Putamen (tissue), 1 donor: ENCODE measurements at regions not wholly inside any gene's neighbourhood (a gene's known extent, or its start where the extent isn't known, plus 50 kb on each side); places are given as distances from the start of the nearest gene placed in this dataset.

ENCODE experiments used
- DNase-seq: peaks from one replicate; pipeline ENCODE4 v3.0.0-alpha.2; 2016; ENCODE audit warnings: low spot score

DNA sequence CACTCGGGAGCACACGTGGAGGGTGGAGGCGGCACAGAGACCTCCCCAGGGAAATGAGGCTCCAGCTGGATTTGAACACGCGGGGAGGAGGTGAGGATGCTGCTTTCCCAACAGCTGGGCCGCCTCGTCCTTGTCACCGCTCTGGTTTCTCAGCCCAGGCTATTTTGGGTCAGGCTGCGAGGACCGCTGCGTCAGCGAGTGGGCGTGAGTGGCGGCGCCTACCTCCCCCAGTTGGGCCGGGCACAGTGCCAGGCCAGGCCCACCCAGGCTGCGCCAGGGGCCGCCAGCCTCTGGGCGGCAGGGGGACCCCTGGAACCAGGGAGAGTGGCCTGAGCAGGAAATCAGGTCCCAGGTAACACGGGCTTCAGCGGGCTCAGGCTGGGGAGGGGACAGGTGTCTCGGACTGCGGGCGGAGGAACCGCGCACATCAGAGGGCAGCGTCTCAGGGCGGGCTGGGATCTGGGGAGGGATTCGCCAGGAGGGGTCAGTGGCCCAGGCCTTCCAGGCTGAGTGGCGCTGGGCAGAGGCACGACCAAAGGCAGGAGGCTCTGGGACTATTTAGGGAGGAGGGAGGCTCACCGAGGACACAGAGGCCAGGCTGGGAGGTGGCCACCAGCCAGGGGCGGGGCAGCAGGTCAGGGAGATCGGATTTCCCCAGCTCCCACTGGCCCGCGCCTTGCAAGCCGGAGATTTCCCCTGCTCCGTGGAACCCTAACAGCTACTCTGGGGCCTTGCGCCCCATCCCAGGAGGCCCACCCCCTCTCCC, 125.2 kb upstream of the RET start:
- no peak for DNase-seq

DNA sequence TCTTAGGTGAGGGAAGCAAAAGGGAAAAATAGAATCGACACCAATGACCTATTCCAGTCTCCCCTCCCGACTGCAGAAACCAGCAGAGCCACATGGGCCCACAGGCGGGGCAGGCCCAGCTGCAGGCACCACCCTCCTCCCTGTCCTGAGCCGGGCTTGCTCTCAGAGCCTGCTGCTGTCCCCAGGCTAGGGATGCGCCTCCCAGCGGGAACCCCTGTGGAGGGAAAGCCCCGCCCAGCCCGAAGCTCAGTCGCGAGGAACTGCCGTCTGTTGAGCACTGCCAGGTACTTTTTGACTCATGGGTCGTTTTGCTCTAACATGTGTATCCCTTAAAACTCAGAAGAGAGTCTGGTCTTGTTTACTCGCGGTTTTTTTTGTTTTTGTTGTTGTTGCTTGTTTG, 124.5 kb upstream of the RET start:
- DNase-seq = no peak

DNA sequence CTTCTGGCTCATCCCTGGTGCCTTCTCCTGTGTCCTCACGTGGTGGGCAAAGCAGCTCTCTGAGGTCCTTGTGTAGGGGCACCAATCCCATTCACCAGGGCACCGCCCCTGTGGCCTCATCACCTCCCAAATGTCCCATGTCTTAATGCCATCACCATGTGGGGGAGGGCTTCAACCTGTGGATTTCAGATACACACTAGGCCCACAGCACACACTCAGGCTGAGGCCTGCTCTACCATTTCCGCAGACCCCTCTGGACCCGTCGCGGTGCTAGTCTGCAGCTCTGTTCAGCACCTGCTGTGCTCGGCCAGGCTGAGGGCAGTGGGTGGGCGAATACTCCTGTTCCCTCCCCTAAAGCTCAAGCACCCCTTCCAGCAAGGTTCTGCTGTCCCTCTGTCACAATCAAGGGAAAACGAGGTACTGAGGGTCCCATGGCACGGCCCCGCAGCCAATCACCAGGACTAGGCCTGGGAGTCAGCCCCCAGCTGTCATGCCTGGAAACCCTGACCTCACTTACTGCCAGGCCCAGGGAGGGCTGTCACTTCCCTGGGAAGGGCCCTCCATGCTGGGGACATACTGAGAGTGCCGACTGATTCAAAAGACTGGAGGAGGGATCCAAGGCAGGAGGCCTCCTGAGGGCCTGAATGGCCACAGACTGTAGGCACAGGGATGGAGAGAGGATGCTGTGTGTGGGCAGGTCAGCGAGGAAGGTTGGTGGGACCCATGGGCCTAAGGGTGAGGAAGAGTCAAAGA, 123.8 kb upstream of the RET start:
- no peak for DNase-seq

DNA sequence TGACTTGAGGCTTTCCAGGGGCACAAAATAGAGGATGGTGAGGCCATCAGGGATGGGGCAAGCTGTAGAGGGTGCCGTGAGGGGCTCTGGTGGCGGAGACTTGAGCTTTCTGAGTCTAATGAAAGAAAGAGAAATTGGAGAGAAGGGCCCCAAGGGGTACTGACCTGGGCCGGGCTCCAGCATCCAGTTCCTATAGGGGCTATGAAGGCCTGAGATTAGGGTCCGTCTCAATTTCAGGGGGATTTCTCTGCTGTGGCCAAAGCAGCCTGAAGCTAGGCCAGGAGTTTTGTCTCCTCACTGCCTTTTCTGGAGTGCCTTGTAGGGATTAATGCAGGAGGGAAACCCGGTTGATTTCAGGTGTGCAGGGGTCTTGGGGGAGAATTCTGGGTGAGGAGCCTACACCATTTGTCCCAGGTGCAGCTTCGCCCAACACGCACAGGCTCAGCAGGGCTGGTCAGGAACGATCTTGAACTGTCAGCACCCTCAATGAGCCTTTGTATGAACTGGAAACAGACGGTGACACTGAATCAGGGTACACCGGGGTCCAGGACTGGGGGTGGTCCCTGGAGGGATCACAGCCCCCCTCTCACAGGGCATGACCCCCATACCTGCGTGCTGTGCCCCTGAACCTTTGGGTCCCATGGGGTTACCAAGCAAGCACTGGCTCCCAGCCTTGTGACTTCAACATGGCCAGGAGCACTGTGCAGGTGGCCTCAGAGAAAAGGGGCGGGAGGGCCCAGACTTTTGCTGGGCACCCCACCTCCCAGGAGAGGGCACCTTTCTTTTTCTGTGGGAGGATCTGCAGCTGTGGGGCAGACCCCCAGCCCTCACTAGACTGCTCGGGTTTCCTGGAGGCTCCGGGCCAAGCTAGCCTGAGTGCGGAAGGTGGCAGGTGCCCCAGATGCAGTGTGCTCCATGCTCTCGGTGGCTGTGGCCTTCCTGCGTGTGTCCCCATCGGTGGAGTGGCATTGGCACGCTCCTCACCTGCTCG, 122.9 kb upstream of the RET start:
- DNase-seq = no peak

DNA sequence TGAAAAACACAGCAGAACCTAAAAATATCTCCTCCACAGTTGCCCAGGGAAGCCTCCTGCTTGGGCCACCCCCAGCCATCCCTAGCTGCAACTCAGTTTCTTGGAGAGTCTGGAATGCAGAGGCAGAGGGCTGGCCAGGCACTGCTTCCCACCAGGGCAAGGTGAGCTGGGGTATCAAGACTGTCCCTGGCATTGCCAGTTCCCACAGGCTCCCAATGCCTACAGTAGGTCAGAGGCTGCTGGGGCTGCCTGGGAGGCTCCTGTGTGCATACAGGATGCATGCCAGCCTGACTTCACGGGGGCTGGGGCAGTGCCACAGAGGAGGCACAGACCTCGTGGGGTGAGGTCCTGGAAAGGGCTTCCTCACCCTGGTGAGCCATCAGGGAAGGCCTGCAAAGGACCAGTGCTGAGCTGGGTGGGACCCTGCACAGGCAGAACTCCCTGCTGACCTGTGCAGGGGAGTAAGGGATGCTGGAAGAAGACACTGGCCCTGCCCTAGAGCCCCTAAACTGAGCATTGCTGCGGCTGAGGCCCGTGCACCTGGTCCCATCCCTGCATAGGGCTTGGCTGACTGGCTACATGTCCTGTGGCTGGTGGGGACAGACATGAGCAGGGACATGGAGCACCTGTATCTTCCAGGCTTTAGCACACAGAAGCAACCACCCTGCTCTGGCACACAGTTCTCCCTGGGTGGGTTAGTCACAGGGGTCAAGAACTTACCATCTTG, 121.9 kb upstream of the RET start:
- no peak for DNase-seq

DNA sequence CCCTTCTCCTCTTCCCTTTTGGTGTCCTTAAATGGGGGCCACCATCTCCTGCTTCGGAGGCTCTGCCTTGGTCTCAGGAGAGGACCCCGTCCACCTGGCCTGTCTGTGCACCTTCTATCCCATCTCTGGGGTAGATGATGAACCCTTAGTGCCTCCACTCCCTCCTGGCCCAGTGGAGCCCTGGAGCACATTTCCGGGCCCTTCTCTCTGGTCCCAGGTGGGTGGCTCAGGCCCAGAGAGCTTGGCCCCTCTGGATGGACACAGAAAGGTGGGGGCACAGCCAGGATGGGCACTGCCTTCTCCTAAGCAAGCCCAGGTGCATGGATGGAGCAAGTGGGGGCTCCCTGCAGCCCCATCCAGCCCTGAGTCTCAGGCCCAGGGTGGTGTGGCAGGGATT, 121.4 kb upstream of the RET start:
- no peak for DNase-seq

DNA sequence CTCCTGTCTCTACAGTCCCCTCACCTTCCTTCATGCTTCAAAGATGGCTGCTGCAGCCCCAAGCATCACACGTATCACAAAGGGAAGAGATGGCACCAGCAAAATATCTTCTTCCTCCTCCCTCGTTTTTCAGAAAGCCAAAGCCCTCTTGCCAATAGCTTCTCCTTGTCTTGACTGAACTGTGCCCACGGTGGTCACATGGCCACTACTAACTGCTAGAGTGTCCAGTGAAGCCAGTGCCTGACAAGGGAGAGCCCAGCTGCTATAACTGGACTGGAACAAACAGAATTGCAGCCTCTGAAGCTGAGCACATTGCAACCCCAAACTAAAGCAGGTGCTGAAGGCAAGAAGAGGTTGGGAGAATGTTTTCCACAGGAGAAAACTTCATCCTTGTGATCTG, 120.8 kb upstream of the RET start:
- DNase-seq = no peak

DNA sequence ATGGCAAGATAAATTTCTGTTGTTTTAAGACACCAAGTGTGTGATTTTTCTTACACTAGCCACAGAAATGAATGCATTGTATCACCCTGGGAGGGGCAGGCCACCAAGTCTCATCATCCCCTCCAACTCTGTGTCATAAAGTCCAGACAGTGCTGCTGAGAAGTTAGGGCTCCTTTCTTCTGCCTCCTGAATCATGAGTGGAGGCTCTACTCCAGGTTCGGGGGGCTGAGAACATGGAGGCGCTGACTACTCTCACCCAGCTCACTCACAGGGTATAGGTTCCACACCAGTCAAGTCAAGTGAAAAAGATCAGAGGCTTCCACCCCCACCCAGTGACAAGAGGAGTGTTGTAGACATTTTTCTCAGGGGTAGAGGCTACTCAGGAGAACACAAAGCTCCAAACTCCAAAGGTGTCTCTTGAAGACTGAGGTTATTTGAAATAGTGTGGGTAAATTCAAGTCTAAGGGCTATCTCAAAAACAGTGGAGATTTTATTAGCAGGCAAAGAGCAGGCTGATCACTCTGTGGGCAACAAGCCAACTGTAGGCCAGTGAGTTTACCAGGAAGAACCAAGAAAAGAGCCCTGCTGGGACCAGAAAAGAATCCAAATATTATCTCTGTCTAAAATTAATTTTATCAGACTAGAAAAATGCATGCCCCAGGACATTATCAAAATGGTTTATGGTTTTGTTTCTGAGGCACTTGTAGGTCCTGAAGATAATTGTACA, 118.6 kb upstream of the RET start:
- no peak for DNase-seq

DNA sequence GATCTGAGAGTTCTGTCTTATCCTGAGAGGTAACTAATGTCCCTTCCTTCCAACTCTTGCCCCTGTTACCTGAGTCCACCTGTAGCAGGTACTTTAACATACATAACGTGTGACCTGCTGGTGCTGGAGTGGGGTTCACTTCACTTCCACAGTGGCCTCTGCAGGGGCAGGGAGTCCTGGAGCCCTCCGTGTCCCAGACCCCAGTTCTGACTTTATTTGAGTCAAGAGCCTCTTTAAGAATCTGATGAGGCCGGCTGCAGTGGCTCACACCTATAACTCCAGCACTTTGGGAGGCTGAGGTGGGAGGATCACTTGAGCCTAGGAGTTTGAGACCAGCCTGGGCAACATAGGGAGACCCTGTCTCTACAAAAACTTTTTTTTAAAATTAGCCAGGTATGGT, 117.0 kb upstream of the RET start:
- no peak for DNase-seq

DNA sequence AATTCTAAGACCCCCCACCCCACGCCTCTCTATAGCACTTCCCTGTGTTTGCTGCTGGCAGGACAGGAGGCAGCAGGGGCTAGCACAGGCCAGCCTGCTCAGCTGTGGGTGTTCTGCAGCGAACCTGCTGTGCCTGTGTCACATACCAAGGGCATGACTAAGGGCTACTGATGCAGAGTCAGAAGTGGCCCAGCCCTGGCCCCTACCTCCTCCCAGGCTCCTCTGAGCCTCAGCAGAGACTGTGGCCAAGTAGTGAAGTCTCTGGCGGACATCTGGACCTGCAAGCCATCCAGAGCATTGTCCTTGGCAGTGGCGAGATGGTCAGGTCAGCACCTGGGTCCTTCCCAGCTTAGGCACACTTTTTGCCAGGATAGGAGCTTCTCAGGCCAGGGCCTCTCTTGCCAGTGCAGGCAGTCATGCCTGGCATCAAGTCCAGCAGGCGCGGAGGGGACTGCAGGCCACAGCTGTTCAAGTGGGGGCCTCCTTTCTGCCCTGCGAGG, 116.3 kb upstream of the RET start:
- no peak for DNase-seq

DNA sequence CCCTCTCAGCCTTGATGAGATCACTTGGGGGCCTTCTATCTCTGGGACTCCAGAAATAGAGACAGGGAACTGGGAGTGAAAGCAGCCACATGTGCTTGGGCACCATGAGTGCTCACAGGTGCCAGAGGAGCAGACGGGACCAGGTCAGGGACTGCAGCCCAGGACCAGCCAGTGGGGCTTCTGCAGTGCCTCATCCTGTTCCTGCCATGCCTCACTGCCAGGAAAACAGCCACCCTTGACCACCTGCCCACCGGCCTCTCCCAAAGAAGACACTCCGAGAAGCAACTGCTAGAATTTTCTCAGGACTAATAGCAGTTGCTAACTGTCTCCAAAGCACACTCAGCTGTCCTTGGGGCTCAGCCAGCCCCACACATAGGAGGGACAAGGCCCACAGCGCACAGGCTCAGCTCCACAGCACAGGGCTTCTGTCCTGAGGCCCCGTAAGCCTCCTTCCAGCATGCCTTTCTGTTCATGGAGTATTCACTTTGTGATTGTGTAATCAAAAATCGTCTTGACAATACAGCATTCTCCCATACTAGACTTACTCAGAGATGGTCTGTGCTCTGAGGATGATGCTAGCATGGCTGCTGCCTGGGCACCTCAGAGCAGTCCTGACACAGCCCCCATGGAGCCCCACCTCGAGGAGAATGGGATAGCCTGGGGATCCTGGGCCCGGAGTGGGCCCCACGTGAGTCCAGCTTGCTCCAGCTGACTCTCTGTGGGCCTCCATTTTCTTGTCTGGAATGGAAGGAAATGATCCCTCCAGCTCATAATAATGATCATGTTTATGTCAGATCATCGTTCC, 115.7 kb upstream of the RET start:
- no peak for DNase-seq

DNA sequence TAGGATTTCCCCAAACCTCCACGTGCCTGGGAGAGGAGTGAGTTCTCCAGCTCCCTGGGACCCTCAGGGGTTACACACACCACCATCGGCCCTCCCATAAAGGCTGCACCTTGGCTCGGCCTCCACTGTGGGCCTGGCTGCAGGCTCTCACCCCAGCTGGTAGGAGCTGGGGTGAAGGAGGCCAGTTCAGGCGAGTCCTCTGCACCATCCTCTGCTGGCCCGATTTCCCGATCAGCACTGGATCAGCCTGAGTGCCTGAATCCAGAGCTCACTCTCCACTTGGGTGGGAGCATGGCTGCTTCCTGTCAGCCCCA, 115.1 kb upstream of the RET start:
- DNase-seq = no peak

DNA sequence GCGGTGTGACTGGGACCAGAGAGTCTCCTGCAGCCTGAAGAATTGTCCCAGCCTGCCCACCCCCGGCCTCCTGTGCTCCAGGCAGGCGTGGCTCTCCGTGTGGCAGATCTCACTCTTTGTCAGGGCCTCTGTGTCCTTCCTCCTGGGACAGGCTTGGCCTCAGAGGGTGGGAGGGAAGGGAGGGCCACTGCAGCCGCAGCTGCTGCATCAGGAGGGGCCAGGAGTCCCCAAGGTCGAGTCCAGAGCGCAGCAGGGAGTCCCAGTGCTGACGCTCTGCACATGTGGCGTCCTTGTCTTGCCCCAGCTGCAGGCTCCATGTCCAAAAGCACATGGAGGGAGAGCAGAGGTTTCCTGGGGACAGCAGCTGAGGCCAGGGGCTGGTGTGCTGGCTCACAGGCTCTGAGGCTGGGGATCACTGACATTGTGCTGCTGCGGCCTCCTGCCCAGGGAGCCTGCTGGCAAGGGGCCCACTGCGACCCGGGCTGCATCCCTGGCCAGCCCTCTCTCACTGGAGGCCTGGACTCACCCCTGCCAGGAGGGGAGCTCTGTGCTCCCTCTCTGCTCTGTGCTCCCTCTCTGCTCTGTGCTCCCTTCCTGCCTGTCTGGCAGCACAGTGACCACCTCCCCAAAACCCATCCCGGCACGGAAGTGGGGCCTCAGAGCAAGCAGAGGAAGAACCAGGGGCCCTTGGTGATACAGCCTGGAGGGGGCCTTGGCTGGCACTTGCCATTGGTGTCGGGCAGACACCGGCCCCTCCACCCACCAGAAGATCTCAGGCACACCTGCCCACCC, 114.6 kb upstream of the RET start:
- DNase-seq = no peak

DNA sequence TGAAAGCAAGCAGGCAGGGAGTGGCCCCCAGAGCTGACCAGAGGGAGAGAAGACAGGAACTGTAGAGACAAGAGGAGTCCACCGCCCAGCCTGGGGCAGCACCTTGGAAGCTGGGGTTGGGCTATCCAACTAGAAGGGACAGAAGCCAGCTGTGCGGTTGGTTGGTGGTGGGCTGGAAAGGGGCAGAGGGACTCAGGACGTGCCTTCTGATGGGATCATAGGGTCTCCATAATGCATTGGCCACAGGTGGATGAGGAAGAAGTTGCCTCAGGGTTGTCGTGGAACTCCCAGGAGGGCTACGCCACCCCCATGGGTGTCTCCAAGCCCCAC, 114.0 kb upstream of the RET start:
- no peak for DNase-seq

DNA sequence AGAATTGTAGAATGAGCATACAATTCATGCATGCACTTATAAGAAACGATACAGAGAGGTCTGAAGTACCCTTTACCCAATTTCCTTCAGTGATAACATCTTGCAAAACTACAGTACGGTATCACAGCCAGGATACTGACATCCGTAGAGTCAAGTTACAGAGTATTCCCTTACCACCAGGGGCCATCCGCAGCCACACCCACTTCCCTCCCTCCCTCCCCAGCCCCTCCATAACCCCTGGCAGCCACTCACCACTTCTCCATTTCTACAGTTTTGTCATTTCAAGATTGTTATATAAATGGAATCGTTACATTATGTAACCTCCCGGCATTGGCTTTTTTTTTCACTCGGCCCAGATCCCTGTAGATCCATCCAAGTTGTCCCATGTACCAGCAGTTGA, 113.6 kb upstream of the RET start:
- no peak for DNase-seq

DNA sequence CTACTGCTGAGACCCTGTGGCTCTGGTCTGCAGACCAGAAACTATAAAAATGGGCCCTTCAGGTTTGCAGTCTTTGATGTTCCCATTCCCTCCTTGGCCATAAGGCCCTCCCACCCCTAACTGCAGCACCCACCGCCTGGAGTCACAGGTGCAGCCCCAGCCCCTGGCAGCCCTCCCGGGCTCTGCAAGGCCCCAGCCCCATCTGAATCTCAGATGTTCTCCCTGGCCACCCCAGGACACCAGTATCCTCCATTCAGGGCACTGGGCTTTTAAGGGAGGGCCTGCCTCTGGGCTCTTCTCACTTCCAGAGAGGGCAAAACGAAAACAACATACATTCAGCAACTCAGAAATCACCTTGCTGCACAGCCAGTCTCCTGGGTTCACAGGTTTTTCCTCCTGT, 107.7 kb upstream of the RET start:
- DNase-seq = no peak

DNA sequence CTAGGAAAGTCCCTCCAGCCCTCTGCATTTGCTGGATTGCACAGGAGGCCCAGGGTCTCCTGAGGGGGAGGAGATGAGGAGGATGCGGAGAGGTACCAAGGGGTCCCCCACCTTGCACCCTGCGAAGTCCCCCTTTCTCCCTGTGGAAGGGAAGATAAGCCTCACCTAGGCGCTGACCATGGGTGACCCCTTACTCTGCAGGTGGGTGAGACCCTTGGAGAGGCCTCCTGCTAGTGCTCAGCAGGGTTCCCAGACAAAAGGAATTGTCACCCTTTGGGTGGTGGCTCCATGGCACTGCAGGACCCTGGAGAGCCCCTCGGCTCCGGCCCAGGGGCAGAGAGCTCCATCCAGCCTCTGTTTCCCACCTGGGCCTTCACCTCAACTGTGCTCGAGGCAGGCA, 107.0 kb upstream of the RET start:
- DNase-seq = no peak

DNA sequence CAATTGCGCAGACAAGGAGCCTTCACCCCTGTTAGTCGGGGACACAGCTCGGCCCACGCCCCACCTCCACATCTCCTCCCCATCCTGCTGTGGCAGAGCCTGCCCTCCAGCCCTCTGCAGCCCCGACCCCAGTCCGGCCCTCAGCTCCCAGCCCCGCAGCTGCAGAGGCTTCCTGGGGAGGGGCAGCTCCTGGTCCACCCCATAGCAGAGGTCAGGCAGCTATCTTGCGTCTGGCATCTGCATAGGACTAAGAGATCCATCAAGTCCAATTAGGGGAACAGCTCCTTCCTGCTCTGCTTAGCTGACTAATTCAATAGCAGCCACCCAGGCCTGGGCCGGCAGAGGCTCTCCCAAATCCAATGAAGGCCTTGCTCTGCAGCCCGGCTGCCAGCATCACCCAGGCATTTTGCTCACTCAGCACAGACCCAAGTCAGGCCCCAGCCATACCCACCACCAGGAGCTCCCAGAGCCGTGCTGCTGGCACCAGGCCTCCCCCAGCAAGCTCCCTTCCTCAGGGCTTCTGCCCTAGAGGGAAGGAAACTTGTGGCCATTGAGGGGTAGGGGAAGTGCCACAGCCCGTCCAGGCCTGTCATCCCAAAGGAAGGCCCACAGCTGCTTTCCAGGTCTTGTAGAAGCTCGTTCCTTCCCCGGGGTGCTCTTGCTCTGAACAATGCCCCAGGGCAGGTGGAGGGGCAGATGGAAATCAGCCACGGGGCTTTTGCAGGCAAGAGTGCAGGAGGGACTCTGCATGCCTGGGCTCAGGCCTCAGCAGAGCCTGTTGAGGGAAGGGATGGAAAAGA, 106.2 kb upstream of the RET start:
- no peak for DNase-seq

DNA sequence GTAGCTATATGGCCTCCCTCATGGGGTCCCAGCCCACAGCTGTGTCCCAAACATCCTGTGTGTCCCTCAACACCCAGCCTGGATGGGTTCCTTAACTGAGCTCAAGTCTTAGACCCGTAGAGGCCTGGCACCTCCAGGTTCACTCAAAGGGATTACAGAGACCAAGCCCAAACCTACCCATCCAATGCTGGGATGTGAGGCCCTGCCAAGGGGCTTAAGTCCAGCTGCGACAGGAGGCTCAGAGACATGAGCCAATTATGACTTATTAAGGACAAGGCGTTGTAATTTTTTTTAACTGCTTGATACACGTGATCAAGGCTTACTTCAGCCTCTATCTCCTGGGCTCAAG, 105.6 kb upstream of the RET start:
- no peak for DNase-seq
